ENCODE measurements at regions not wholly inside any gene's neighbourhood (a gene's known extent, or its start where the extent isn't known, plus 50 kb on each side); places are given as distances from the start of the nearest gene placed in this dataset.

DNA sequence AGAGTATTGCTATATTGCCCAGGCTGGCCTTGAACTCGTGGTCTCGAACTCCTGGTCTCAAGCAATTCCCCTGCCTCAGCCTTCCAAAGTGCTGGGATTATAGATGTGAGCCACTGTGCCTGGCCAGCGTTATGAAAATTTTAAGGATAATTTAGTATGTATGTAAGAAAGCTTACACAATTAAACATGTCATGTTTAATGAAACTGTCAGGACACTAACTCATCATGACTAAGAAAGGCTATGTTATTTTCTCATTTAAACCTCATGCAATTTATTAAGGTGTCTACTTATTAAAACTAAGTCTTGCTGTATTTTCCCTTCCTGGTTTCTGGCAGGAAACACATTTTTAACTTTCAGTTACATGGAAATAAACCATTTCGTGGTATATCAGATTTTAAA, 106.8 kb upstream of the ATP10A start:
- no peak for DNase-seq (ENCODE audit: low read depth, low spot score)

DNA sequence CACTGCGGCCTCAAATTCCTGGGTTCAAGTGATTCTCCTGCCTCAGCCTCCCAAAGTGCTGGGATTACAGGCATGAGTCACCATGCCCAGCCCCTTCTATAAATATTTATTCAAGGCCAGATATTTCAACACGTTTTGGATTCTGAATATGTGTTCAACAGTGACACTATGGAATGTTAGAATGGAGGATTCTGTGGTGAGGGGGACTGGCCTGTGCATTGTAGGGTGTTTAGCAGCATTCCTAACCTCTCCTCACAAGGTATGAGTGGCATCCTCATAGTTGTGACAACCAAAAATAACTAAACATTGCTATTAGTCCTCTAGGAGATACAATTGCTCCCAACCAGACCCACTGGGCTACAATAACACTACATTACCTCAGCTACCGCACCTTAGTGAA, 104.0 kb upstream of the ATP10A start:
- no peak for DNase-seq (ENCODE audit: low read depth, low spot score)

DNA sequence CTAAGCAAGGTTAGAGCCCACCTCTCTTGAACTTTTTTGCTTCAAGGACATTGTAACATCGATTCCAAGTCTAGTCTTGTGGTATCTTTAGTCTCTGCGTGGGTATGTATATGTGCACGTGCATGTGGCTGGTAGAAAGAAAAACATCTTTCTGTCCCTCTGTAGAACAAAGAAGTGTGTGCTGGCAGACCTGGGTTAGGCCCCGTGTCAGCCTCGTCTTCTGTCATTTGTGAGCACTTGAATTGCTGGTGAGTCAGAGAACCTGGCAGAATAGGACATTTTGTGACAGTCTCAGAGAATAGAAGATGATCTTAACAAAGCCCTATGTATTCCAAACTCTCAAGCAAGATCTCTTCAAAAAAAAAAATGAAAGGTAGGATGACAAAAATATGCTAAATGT, 102.2 kb upstream of the ATP10A start:
- DNase-seq (ENCODE audit: low read depth, low spot score) = no peak

DNA sequence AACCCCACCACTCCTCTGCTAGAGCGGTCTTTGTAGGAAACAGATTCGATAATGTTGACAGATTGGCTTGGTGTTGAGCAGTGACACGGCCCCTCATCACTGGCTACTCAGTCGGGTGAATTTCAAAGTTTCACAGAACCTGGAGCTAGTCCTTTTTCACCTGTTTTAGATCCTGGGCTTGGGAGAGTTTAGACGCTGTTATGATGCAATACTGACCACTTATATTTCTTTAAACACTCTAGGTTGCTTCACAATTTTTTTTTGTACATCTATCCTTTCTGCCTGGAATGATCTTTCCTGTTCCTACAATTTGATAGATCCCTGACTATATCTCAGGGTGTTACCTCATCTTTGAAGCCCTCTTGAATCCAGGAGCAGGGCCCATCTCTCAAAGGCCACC, 97.1 kb upstream of the ATP10A start:
- no peak for DNase-seq (ENCODE audit: low read depth, low spot score)

DNA sequence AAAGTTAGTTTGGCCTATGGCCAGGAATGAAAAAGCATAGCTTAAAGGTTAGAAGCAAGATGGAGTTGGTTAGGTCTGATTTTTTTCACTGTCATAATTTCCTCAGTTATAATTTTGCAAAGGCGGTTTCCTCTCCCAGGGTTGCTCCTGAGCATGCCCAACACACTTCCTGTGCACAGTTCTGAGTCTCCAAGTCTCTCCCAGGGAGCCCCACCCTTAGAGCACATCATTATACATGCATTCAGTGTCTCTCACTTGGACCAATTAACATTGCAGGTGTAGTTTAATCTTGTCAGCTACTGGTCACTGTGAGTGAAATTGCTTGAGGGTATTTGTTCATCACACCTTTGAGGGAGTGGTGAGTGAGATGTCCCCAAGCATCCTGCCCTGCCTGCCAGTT, 96.0 kb upstream of the ATP10A start:
- DNase-seq (ENCODE audit: low read depth, low spot score) = no peak

DNA sequence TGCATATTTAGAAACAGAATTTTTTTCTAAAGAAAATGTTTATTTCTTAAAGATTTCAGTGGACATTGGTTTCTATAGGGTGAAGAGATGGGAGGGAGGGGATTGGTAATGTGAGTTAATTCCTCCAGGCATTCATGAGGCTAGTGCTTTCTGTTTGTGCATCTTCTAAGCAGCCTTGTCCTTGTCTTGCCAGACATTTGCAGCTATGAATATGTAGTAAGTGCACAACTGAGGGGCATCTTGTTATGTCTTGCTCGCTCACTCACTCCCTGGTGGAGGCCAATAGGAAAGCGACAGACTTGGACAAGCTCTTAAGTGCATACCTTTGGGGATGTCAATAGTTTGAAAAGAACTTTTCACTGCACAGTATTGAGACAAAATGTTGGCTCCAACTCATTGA, 92.5 kb upstream of the ATP10A start:
- DNase-seq (ENCODE audit: low read depth, low spot score) = no peak

DNA sequence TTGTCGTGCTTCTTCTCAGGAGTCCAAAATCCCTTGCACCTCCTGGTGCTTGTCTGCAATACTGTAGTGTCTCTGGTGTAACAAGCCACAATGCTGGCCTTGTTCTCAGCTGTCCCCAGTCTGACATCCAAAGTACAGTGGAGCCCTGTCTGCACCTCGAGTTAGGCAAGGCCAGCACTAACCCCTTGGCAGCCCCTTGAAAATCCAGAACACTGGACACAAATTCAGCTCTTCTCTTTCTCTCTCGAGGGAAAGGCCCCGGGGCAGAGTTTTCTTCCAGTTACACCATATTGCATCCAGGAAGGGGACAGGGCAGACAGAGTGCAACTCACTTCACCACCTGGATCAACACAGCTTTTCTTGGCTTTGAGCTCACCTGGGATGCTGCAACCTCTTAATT, 91.3 kb upstream of the ATP10A start:
- DNase-seq (ENCODE audit: low read depth, low spot score) = no peak

DNA sequence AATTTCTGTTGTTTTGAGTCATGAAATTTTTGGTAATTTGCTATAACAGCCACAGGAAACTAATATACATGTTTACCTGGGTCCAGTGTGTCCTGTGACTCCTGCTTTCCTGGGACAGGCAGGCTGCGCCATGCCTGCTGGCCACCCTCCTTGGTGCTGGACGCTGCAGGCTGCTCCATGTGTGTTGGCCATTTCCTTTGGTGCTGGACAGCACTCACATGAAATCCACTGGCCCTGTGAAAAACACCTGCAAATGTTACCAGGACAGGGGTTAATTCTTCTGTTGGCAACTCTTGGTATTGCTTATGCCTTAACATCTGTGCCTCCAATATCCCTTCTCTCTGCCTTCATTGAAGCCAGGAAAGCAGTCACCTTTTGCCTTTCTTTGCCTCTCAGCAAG, 86.9 kb upstream of the ATP10A start:
- DNase-seq (ENCODE audit: low read depth, low spot score) = no peak

DNA sequence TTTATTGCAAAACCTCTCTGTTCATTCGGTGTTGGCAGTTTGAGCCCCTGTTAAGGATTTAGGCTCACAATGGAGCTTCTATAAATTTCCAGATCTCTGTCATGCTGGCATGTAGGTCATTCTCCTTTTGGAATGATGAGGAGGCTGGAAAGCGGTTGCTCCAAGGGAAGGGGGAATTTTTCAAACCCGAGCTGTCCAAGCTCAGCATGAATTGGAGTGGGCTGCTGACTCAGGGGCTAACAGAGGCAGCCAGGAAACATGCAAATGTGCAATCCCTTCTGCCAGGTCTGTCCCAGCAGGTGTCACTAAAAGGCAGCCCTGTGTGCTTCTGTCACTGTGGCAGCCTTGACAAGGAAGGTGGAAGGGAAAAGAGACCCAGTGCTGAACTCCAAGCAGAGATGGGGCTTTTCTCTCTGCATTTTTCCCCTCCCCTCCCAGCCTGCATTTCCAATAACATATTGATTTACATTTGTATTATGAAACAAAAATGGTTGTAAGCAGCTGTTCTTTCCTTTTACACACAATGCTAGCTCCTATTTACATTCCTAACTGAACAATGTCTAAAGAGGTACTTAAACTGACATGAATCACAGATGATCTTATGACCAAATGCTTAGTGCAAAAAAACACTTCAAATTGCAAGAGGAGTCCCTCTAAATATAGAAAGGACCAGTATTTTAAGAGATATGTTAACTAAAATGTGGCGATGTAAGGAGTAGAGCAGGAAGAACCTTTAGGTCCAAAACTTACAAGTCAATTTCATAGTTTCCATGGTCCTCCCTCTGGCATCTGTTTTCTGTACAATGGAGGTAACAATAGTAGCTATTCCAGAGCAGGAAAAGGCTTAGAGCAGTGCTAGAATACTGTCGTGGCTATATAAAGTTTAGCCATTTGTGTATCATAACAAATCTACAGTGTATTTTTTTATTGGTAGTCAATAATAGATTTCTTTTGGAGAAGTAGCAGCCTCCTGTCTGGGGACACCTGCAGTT, 84.5 kb upstream of the ATP10A start:
- DNase-seq (ENCODE audit: low read depth, low spot score) = no peak

DNA sequence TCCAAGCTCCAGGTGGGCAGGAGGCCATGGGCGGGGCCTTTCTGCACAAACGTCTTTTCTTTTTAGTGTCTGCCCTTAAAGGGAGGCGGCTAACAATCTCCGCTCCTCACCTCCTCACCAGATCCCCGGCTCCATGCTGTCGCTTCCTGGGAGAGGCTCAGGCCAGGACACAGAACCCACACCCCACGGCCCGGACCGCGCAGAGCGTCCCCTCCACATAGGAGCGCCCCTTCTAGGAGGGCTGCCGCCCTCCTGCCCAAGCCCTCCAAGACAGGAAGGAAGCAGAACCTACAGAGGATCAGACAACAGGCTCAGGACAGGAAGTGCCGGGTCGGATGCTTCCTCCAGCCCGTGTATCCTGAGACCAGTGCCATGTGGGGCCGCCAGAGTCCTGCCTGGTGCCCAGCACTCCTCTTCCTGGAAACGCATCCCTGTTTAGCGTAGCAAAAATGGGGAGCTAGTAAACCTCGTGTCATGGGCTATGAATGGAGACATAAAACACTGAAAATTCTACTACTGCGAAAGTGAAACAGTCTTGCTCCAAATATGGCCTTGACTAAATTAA, 83.2 kb upstream of the ATP10A start:
- no peak for DNase-seq (ENCODE audit: low read depth, low spot score)

DNA sequence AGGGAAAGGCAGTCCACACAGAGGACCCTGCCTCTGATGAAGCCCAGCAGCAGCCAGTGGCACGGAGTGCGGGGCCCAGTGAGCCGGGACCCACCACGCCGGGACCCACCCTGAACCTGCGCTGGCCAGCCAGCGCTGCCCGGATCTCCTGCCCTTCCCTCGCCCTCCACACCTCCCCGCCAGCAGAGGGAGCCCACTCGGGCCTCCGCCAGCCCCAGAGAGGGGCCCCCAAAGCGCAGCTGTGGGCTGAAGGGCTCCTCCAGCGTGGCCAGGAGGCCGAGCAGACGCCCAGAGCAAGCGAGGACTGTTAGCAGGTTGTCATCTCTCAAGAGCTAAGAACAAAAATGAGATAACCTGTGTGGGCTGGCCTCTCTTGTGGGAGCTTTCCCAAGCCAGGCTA, 81.3 kb upstream of the ATP10A start:
- DNase-seq (ENCODE audit: low read depth, low spot score) = no peak

DNA sequence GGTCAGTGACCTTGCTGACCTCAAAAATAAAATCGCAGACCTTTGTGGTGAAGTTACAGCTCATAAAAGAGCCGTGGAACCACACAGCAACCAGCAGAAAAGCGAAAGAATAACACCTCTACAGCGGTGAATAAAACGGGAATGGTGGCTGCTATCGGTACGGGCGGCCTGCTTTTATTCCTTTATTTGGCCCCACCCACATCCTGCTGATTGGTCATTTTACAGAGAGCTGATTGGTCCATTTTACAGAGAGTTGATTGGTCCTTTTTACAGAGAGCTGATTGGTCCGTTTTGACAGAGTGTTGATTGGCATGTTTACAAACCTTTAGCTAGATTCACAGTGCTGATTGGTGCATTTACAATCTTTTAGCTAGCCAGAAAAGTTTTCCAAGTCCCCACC, 80.7 kb upstream of the ATP10A start:
- DNase-seq (ENCODE audit: low read depth, low spot score) = no peak

DNA sequence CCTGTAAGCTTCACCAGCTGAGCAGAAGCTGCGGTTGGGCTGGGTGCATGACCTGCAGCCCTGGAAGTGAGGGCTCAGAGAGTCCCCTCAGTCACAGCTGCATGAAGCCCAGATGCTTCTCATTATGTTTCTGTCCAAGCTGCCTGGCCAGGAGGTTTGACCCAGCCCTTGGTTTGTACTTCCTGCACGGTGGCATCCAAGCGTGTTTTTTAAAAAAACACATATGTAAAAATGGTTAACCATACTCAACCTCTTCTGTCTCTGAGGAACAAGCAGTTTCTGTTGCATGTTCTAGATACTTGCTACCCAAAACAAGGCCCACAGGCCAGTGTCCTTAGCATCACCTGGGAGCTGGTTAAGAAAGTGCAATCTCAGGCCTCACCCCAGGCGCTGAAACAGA, 76.0 kb upstream of the ATP10A start:
- DNase-seq (ENCODE audit: low read depth, low spot score) = peak; percentile 3

DNA sequence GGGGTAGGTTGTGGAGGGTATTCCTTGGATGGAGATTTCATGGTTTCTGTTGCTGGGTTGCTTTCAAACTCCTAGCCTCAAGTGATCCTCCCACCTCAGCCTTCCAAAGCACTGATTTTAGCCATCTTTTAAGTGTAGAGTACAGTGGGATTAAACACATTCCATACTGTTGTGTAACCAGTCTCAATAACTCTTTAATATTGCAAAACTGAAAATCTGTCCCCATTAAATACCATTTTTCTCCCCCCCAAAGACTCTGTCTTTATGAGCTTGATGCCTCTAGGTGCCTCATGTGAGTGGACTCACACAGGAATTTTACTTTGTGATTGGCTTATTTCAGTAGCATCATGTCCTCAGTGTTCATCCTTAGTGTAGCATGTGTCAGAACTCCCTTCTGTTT, 74.7 kb upstream of the ATP10A start:
- no peak for DNase-seq (ENCODE audit: low read depth, low spot score)

DNA sequence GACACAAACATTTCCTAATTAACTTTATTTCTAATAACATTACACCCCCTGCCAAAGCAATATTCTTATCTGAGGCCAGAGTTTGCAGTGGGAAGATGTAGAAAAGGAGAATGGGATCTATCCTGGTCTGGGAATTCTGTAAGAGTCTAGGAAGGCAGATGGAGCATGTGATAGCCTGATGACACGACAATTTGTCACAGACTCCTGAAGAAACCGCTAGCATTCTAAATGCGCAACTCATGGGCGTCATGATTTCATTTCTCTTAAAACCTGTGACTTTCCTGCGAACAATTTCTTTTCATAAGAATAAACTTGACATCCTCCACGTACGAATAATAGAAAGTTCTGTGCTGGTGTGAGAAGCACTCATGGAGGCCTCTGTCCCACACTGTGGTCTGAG, 72.9 kb upstream of the ATP10A start:
- DNase-seq (ENCODE audit: low read depth, low spot score) = no peak

DNA sequence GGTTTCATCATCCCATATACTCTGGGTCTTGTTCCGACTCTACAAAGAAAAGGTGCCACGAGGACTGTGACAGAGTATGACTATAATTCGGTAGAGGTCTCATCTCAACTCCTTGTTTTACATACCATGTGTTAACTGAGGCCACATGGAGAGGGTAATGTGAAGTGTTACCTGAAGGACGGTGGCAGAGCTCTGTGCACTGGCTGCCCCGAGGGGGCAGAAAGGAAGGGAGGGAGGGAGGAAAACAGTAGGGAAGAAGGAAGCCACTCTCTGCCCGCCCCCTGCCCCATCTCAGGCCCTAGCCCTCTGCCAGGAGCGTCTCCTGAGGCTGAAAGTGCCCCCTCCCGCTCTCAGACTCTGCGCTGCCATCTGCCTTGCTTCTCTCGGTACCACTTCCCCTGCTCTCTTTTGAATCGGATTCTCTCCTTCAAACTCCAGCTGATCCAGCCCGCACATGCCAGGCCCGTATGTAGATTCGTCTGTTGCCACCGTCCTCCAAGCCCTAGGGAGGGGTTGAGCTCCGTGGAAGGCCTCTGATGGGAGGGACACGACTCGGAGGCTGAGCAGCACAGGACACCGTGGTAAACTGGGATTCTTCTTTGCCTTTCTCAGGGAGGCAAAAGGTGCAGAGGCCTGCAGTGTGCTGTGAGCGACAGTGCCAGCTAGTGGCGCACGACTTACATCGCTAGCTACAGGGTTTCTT, 70.5 kb upstream of the ATP10A start:
- DNase-seq (ENCODE audit: low read depth, low spot score) = peak; percentile 40

DNA sequence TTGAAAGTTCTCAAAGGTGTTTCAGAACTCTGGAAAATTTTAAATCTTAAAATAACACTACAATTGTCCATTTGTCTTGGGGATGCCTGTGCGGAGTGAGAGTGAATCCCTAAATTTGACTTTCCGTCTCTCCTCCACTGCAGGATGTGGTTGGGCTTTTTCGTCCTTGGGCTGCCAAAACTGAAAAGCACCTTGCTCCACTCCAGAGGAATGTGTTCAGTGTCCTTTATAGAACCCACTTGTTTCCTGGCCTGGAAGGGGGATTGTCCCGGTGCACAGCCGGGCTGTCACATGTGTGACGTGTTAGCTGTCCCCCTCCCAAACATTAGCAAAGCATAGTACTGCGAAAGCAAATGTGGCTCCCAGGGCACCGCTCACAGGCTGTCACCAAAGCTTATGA, 69.6 kb upstream of the ATP10A start:
- DNase-seq (ENCODE audit: low read depth, low spot score) = no peak

DNA sequence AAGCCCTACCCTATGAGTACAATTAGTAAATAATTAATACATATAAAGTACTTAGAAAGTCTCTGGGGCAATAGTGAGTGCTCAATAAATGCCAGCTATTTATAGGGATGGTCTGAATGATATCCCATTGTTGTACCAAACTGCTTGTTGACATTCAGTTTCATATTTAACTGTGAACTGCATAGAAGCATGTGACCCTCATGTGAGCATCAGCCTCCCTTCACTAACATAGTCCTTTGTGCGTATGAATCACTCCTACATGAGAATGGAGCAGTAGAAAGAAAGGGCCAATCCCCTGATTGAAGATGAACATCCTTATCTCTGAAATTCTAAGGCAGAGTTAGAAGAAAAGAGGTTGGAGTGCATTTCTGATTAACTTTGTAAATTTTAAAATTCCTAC, 68.7 kb upstream of the ATP10A start:
- DNase-seq (ENCODE audit: low read depth, low spot score) = no peak

DNA sequence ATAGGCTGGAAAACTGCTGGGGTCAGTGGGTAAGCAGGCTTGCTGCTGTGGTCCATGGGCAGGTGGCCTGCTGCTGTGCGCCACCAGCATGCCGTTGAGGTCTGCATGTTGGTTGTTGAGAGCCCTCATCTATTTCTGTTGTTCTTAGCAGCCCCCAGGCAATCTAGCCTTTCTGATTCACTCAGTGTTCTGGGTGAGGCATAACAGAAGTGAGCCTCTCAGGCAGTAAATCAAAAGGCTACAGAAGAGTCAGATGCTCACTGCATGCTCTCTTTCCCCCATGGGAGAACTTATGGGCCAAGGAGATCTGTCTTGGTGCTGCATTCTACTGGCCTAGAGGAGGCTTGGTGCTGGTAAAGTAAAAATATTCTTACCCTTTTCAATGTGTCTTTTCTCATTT, 67.8 kb upstream of the ATP10A start:
- no peak for DNase-seq (ENCODE audit: low read depth, low spot score)

All from smooth muscle cell of the brain vasculature (primary cell).